ENCODE measurements at regions not wholly inside any gene's neighbourhood (a gene's known extent, or its start where the extent isn't known, plus 50 kb on each side); places are given as distances from the start of the nearest gene placed in this dataset.

DNA sequence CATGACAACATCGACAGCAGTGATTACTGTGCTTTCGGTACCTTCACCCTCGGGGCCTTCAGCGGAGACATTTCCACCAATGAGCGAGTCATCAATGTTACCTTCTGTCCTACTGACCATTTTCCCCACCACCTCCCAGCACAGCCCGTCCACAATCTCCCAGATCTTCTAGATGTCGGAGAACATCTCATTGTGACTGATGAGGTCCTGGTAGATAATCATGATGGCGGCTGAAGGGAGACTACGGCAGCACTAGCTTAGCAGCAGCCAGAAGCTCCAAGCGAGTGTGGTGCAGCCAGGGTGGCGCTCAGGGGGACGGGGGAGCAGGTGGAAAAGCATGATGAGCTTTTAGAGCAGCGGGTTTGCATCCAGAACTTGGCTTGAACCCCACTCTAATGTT is 379.0 kb downstream of the TLR4 start:
- FAIRE-seq (no peak), DNase-seq (no peak), ATAC-seq (no peak)
- Histone ChIP-seq H3K27ac (no peak overlapping the region), H3K4me3 (no peak overlapping the region), H3K4me1 (no peaks in the 10 kb centered on the region), H3K36me3 (no peaks in the 10 kb centered on the region), H3K27me3 (no peaks in the 10 kb centered on the region), H3K9me3 (no peaks in the 10 kb centered on the region)
- intact Hi-C loops (cut with DNase I), result no loop called here
- TF ChIP-seq, protein P1, sequence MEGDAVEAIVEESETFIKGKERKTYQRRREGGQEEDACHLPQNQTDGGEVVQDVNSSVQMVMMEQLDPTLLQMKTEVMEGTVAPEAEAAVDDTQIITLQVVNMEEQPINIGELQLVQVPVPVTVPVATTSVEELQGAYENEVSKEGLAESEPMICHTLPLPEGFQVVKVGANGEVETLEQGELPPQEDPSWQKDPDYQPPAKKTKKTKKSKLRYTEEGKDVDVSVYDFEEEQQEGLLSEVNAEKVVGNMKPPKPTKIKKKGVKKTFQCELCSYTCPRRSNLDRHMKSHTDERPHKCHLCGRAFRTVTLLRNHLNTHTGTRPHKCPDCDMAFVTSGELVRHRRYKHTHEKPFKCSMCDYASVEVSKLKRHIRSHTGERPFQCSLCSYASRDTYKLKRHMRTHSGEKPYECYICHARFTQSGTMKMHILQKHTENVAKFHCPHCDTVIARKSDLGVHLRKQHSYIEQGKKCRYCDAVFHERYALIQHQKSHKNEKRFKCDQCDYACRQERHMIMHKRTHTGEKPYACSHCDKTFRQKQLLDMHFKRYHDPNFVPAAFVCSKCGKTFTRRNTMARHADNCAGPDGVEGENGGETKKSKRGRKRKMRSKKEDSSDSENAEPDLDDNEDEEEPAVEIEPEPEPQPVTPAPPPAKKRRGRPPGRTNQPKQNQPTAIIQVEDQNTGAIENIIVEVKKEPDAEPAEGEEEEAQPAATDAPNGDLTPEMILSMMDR (IDR thresholded peaks at IDR 0.05), result no peak
- 60 to 73% methylated on average over 13 of the region's 13 CpGs for WGBS, 2 donors

DNA sequence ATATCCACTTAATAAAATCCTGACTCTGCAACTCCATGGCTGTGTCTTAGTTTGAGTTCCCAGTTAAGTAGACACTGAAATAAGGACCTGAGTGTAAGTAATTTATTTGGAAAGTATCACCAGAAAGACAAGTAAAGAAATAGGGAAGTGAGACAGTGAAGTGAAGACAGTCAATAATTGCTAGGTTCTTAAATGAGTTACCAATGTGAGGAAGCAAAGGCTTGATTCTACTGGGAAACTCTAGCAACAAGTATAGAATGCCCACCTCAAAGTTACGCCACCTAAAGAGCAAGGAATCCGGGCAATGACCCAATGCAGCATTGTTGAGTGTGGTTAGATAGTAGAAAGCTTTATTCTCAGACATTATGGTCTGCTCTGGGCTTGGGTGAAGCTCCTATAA is 383.9 kb downstream of the TLR4 start:
- DNase-seq (no peak), ATAC-seq (no peak), FAIRE-seq (no peak)
- WGBS, 2 donors, result 53 to 56% methylated on average over 2 of the region's 2 CpGs
- intact Hi-C loops (cut with DNase I), result no loop called here
- Histone ChIP-seq H3K36me3 (no peaks in the 10 kb centered on the region), H3K27me3 (no peaks in the 10 kb centered on the region), H3K9me3 (no peaks in the 10 kb centered on the region), H3K4me3 (no peak overlapping the region), H3K27ac (no peak overlapping the region), H3K4me1 (no peaks in the 10 kb centered on the region)
- TF ChIP-seq, protein P1 (IDR thresholded peaks at IDR 0.05), result no peak

DNA sequence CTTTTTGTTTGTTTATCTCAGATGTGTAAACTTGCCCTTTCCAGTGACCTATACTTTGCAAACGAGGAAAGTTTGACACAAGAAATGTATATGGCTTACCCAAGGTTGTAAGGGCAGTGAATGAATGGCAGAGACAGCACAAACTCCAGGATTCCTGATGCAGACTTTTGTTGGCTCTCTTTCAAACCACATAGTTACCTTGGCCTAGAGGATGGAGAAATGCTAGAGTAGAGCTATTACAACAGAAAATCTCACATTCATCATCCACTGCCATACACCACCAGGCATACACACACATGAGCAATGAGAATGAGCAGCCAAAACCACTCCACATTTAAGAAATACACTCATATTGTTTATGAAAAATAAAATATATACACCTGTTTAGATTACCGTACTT is 387.0 kb downstream of the TLR4 start:
- H3K4me1 ChIP-seq, result no peaks in the 10 kb centered on the region
- no peaks in the 10 kb centered on the region for H3K36me3 ChIP-seq
- H3K27ac ChIP-seq, result no peak overlapping the region
- DNase-seq (no peak), ATAC-seq (no peak), FAIRE-seq (no peak)
- intact Hi-C loops (cut with DNase I), result no loop called here
- H3K27me3 ChIP-seq, result no peaks in the 10 kb centered on the region
- 39 to 43% methylated on average over 2 of the region's 2 CpGs for WGBS, 2 donors
- no peaks in the 10 kb centered on the region for H3K9me3 ChIP-seq
- TF ChIP-seq, protein P1 (IDR thresholded peaks at IDR 0.05), result no peak
- H3K4me3 ChIP-seq, result no peak overlapping the region

DNA sequence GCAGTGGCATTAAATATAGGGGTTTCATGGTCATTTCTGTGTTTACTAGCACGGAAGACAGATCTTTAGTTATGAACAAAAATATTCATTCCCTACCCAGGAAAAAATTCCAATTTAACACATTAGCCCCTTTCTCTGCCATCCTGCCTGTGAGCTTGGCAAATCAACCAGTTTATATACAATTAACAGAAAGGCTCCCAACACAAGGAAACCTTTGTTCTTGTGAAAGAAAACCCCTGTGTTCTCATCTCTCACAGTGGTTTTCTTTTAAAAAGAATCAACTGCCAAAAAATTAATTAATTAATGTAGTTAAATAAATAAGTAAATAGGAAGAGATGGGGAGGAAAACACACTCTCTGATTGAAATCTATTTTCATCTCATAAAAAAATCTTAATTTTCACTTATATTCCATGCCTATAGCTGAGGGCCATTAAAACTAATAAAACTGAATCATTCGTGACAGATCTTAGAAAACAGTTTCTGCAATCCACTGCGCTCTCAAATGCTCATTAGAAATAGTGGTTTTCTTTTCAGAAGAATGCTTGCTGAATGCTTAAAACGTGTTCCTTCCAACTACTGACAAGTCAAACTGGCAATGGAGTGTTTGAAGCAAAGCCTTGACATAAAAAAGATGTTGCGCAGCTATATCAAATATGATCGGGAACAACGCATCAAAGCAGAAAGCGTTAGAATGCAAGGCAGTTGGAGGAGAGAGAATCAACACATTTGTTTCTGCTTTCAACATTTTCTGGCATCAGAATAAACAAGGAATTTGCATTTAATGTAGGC is 387.7 kb downstream of the TLR4 start:
- Histone ChIP-seq H3K27ac (no peak overlapping the region), H3K9me3 (no peaks in the 10 kb centered on the region), H3K4me3 (no peak overlapping the region), H3K27me3 (no peaks in the 10 kb centered on the region), H3K36me3 (no peaks in the 10 kb centered on the region), H3K4me1 (no peaks in the 10 kb centered on the region)
- WGBS, 2 donors, result 34 to 41% methylated on average over 8 of the region's 8 CpGs
- TF ChIP-seq, protein P1 (IDR thresholded peaks at IDR 0.05), result no peak
- intact Hi-C loops (cut with DNase I), result no loop called here
- ATAC-seq, result no peak
- DNase-seq, result no peak
- FAIRE-seq, result no peak

DNA sequence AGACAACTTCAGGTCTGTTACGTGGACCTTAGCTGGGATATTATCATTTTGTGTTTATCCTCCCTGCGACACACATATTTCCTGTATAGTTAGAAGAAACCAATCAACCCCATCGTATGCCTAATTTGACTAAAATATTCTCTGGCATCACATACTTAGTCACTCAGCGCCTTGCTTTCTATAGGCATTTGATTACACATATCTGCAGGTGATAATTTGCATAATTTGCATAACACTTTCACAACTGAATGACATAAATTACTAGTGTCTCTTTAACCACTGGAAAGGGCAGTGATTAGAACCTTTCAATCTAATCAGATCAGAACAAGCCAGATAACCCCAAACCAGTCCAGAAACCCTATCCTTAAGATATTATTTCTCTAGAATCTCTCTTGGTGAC is 390.2 kb downstream of the TLR4 start:
- DNase-seq (no peak), ATAC-seq (no peak), FAIRE-seq (no peak)
- H3K4me3 ChIP-seq, result no peak overlapping the region
- no peak overlapping the region for H3K27ac ChIP-seq
- intact Hi-C loops (cut with DNase I), result no loop called here
- H3K27me3 ChIP-seq, result no peaks in the 10 kb centered on the region
- no peaks in the 10 kb centered on the region for H3K4me1 ChIP-seq
- WGBS, 2 donors, result 60 to 69% methylated on average over 4 of the region's 4 CpGs
- no peaks in the 10 kb centered on the region for H3K36me3 ChIP-seq
- TF ChIP-seq, protein P1 (IDR thresholded peaks at IDR 0.05), result no peak
- H3K9me3 ChIP-seq, result no peaks in the 10 kb centered on the region
